Panc1 (cell line): ENCODE measurements at regions not wholly inside any gene's neighbourhood (a gene's known extent, or its start where the extent isn't known, plus 50 kb on each side); places are given as distances from the start of the nearest gene placed in this dataset.

ENCODE experiments used
- ATAC-seq: fragments of 200-7000 bp; cut with Tn5 transposase; 2 replicates; pipeline ENCODE4 v1.9.1; 2020; ENCODE audit warnings: mild to moderate bottlenecking, moderate library complexity
- BruUV-seq: library from RNA; stranded (reverse); fragments of 400-500 nt; replicated peaks from 2 replicates; lab custom pipeline; 2021; lab: Mats Ljungman, UMichigan
- CTCF ChIA-PET: fragments of 300-600 bp; sonication (Branson Sonifier 250); formaldehyde crosslinking; loops from one replicate; lab custom pipeline; 2022; ENCODE audit warnings: antibody characterized with exemption; lab: Charles Lee
- POLR2A ChIA-PET: fragments of 300-600 bp; sonication (Branson Sonifier 250); formaldehyde crosslinking; loops from one replicate; lab custom pipeline; 2022; ENCODE audit warnings: antibody characterized with exemption; lab: Charles Lee
- DNase-seq: peaks from one replicate; pipeline ENCODE4 v3.0.0-alpha.2; 2010; ENCODE audit warnings: low read depth, low spot score
- H3K27ac ChIP-seq: 2 replicates; pipeline ENCODE4 v1.5.1; 2011; ENCODE audit warnings: mild to moderate bottlenecking, low read length, inconsistent platforms
- H3K27me3 ChIP-seq: fragments of 200-500 bp; sonication (Bioruptor generic); 2 replicates; pipeline ENCODE4 v1.6.0; 2014; ENCODE audit warnings: low read length, inconsistent platforms; ENCODE audit not compliant: control insufficient read depth, insufficient read depth
- H3K36me3 ChIP-seq: fragments of 200-500 bp; sonication (Bioruptor generic); 2 replicates; pipeline ENCODE4 v1.5.1; 2014; ENCODE audit warnings: inconsistent platforms, mild to moderate bottlenecking, low read length, moderate library complexity; ENCODE audit not compliant: control insufficient read depth, insufficient read depth
- H3K4me1 ChIP-seq: 2 replicates; pipeline ENCODE4 v1.5.1; 2011; ENCODE audit warnings: inconsistent platforms, mild to moderate bottlenecking, low read length, moderate library complexity; ENCODE audit not compliant: control insufficient read depth, insufficient read depth
- H3K4me3 ChIP-seq, 2 experiments: 2 replicates each; pipeline ENCODE4 v1.5.1; 2011 to 2012; ENCODE audit warnings: low read depth in 2 of 2, low read length in 2 of 2, mild to moderate bottlenecking in 2 of 2, inconsistent platforms in 1 of 2, moderate library complexity in 1 of 2
- H3K9me3 ChIP-seq: fragments of 200-500 bp; sonication (Bioruptor generic); 2 replicates; pipeline ENCODE4 v1.5.1; 2014; ENCODE audit warnings: low read depth, mild to moderate bottlenecking, inconsistent platforms, low read length, moderate library complexity; ENCODE audit not compliant: control insufficient read depth, insufficient read depth
- POLR2AphosphoS5 ChIP-seq: IDR thresholded peaks from 2 replicates; pipeline ENCODE4 v1.6.1; 2012; ENCODE audit warnings: mild to moderate bottlenecking, low read depth, low read length, moderate library complexity
- SIN3A ChIP-seq: IDR thresholded peaks from 2 replicates; pipeline ENCODE4 v1.6.1; 2012; ENCODE audit warnings: low read depth, mild to moderate bottlenecking, low read length, moderate library complexity, borderline replicate concordance; ENCODE audit not compliant: insufficient read depth
- TCF7L2 ChIP-seq: IDR thresholded peaks from 2 replicates; pipeline ENCODE4 v1.6.1; 2011; ENCODE audit warnings: mild to moderate bottlenecking, low read depth, low read length, inconsistent platforms
- in situ Hi-C: cut with HindIII; loops from 2 replicates; pipeline ENCODE4 v1.10.0; 2016; ENCODE audit warnings: low sequenced_read_pairs, low pct_unique_long_range_greater_than_20kb
- intact Hi-C: fragments of 100-400 bp; cut with micrococcal nuclease; formaldehyde crosslinking; loops from one replicate; pipeline ENCODE4 v1.10.0; 2022; ENCODE audit not compliant: unreplicated experiment
- TF ChIP-seq, protein P1 (sequence below): fragments of 450-650 bp; IDR thresholded peaks from 2 replicates; pipeline ENCODE4 v1.5.1; 2017; ENCODE audit warnings: mild to moderate bottlenecking
- TF ChIP-seq, protein P2 (sequence below), 2 experiments: IDR thresholded peaks; 2 replicates each; pipeline ENCODE4 v1.6.1; 2011 to 2012; ENCODE audit warnings: low read depth in 2 of 2, control low read depth in 1 of 2, low read length in 1 of 2, mild to moderate bottlenecking in 1 of 2, moderate library complexity in 1 of 2; ENCODE audit not compliant: insufficient read depth in 1 of 2

DNA sequence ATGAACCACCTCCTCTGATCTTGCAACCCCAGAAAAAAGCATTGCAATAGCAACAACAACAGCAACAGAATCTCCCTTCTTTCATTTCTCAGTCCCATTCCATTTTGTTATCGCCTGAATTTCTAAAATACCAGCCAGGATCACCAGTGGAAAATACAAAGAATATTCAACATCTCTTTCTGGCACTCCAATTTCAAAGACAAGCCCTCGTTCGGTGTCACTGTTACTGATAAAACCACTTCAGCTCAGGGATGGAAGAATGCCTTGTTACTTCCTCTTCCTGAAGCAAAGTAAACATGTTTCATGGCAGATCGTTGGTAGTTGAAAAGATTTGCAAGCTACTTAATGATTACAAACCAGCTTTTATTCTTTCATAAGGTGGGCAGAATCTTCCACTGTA, 94.0 kb upstream of the SPTLC3 start:
- in situ Hi-C loops, result no loop called here
- POLR2A ChIA-PET, result no interaction called here
- no peaks in the 10 kb centered on the region for H3K9me3 ChIP-seq
- intact Hi-C loops, result no loop called here
- no peak overlapping the region for H3K27ac ChIP-seq
- no peaks in the 10 kb centered on the region for H3K27me3 ChIP-seq
- DNase-seq (no peak), ATAC-seq (no peak)
- CTCF ChIA-PET, result no interaction called here
- H3K4me3 ChIP-seq, result no peak overlapping the region
- TF ChIP-seq, protein P1, sequence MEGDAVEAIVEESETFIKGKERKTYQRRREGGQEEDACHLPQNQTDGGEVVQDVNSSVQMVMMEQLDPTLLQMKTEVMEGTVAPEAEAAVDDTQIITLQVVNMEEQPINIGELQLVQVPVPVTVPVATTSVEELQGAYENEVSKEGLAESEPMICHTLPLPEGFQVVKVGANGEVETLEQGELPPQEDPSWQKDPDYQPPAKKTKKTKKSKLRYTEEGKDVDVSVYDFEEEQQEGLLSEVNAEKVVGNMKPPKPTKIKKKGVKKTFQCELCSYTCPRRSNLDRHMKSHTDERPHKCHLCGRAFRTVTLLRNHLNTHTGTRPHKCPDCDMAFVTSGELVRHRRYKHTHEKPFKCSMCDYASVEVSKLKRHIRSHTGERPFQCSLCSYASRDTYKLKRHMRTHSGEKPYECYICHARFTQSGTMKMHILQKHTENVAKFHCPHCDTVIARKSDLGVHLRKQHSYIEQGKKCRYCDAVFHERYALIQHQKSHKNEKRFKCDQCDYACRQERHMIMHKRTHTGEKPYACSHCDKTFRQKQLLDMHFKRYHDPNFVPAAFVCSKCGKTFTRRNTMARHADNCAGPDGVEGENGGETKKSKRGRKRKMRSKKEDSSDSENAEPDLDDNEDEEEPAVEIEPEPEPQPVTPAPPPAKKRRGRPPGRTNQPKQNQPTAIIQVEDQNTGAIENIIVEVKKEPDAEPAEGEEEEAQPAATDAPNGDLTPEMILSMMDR, result no peak
- TF ChIP-seq TCF7L2, result no peak
- no peak for TF ChIP-seq POLR2AphosphoS5
- TF ChIP-seq, protein P2, sequence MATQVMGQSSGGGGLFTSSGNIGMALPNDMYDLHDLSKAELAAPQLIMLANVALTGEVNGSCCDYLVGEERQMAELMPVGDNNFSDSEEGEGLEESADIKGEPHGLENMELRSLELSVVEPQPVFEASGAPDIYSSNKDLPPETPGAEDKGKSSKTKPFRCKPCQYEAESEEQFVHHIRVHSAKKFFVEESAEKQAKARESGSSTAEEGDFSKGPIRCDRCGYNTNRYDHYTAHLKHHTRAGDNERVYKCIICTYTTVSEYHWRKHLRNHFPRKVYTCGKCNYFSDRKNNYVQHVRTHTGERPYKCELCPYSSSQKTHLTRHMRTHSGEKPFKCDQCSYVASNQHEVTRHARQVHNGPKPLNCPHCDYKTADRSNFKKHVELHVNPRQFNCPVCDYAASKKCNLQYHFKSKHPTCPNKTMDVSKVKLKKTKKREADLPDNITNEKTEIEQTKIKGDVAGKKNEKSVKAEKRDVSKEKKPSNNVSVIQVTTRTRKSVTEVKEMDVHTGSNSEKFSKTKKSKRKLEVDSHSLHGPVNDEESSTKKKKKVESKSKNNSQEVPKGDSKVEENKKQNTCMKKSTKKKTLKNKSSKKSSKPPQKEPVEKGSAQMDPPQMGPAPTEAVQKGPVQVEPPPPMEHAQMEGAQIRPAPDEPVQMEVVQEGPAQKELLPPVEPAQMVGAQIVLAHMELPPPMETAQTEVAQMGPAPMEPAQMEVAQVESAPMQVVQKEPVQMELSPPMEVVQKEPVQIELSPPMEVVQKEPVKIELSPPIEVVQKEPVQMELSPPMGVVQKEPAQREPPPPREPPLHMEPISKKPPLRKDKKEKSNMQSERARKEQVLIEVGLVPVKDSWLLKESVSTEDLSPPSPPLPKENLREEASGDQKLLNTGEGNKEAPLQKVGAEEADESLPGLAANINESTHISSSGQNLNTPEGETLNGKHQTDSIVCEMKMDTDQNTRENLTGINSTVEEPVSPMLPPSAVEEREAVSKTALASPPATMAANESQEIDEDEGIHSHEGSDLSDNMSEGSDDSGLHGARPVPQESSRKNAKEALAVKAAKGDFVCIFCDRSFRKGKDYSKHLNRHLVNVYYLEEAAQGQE (IDR thresholded peaks at IDR 0.05; ENCODE audit: insufficient read depth in 1 of 2, low read depth in 2 of 2, low read length in 1 of 2), result no peak
- no peak for TF ChIP-seq SIN3A
- H3K4me1 ChIP-seq, result no peaks in the 10 kb centered on the region
- H3K36me3 ChIP-seq, result no peaks in the 10 kb centered on the region
- no TSS peak for BruUV-seq

- POLR2A ChIA-PET, result no interaction called here
- Histone ChIP-seq H3K27me3 (no peaks in the 10 kb centered on the region), H3K27ac (no peak overlapping the region), H3K4me1 (no peaks in the 10 kb centered on the region), H3K36me3 (no peaks in the 10 kb centered on the region), H3K9me3 (no peaks in the 10 kb centered on the region), H3K4me3 (no peak overlapping the region)
- in situ Hi-C loops (no loop called here), intact Hi-C loops (no loop called here)
- no TSS peak for BruUV-seq
- CTCF ChIA-PET, result no interaction called here
- DNase-seq (no peak), ATAC-seq (no peak)
- TF ChIP-seq, protein P2 (IDR thresholded peaks at IDR 0.05; ENCODE audit: insufficient read depth in 1 of 2, low read depth in 2 of 2, low read length in 1 of 2), result no peak
- no peak for TF ChIP-seq SIN3A
- TF ChIP-seq, protein P1, result no peak
- TF ChIP-seq TCF7L2, result no peak
Measured at GRCh38 chr20:12916699-12917098, 92.1 kb upstream of the SPTLC3 start.
